GM18498 (cell line): ENCODE measurements at regions not wholly inside any gene's neighbourhood (a gene's known extent, or its start where the extent isn't known, plus 50 kb on each side); places are given as distances from the start of the nearest gene placed in this dataset.
"Not testable (repeated sequence)": the region's sequence is repeated elsewhere in the genome, so short reads cannot be mapped to it uniquely, and the experiment has no call there.

Experiments
- ATAC-seq: cut with Tn5 transposase; IDR thresholded peaks from one replicate; pipeline ENCODE4 v1.9.1; 2021; ENCODE audit warnings: mild to moderate bottlenecking, moderate library complexity; ENCODE audit not compliant: unreplicated experiment

- no peak for ATAC-seq
Observed at GRCh38 chr6:84635081-84635761, 129.2 kb downstream of the TBX18 start.

- ATAC-seq: no peak
Observed at GRCh38 chr6:84633771-84634170, 130.6 kb downstream of the TBX18 start.

- not testable (repeated sequence) for ATAC-seq
Observed at GRCh38 chr6:84626527-84626926, 137.9 kb downstream of the TBX18 start.

- ATAC-seq: no peak
Observed at GRCh38 chr6:84625506-84625905, 138.9 kb downstream of the TBX18 start.

- ATAC-seq: no peak
Observed at GRCh38 chr6:84623956-84624680, 140.3 kb downstream of the TBX18 start.

DNA sequence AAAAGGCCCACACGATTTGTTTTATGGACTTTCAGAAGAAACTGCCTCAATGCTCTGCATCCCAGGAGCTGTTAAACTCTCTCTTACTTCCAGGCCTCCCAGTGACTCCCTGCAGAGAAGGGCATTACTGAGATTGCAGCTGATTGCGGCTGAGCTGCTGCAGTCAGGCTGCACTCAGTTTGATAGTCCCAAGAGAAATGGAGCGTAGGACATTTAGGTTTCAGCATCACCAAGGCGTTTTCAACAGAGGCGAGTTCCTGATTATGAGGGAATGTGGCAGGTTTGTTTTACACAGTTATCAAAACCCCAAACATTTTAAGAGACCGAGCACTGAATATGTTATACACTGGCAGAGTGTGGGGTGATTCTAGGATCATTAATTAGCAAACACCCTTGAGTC, 145.6 kb downstream of the TBX18 start:
- ATAC-seq: no peak

DNA sequence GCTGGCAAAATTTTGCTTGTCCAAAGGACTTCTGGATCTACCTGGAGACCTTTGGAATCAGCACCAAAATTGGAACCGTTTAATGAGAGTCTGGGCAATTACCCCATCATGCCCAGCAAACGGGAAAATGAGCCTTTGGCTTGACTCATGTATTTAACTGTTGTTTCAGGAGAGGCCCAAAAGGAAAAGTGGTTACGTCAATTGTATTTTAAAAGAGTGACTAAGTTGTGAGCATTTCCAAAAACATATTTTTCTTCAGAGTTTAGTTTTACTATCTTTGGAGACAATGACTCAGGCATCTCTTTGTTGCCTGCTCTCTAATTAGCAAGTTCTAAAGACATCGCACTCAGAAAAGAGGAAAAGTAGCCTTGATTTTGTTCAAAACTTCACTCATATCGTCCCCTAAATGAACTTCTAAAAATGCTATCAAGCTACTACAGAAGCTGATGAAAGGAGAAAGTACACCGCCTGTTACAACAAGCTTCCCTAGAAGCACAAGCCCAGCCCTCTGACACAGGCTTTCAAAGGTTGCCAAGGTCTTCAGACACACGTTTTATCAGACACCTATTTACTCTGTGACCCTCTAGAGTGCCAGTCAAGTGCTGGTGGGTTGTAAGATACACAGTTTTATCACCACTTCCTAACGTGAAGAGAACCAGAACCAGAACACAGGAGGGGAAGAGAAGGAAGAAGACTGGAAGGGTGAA, 146.2 kb downstream of the TBX18 start:
- ATAC-seq: no peak

GRCh38 chr6:84615987-84616386, 148.4 kb downstream of the TBX18 start:
- ATAC-seq: no peak

DNA sequence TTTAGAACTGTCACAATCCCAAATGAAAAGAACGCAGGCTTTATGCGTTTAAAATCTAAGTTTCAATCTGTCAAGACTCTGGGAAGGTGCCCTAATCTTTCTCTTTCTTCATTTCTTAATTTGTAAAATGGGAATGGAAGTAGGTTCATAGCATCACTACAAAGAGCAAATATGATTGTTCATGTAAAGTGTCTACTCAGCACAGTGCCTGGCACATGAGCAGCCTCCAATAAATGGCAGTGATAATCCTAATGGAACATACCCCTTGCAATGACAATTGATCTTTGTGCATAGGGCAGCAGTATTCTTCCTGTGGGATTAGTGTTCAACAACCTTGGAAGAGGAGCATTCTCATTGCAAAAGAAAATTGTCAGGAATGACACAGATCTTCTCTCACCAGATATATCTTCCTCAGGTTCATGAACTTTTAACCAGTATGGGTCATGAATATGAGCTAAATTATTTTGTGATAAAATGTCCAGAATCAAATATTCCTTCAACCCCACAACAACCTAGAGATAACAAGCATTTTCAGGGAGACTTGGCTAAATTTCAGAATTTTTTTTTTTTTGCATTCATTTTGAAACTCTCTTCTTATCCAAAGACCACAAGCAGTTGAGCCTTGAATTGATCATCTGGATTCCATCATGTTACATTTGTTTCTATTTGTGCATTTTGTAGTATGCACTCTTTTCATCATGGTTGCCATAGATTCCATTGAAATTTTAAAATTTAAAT, 149.1 kb downstream of the TBX18 start:
- ATAC-seq: no peak

DNA sequence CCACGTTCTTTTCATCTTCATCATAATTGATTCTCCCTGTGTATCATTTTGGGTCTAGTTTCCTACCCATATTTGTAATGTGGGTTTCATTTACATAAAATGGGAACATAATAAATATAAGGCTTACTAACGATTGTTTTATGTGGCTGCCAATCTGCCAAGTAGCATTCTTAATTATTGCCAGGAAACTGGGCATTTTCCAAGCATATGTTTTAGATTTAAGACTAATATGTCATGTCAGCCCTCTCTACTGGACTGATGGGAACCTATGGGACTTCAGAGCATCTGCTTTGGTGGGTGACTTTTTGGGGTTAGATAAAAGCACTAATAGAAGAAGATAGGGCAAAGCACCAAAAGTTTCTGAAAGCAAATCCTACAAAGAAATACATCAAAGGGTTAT, 157.5 kb downstream of the TBX18 start:
- ATAC-seq: no peak

DNA sequence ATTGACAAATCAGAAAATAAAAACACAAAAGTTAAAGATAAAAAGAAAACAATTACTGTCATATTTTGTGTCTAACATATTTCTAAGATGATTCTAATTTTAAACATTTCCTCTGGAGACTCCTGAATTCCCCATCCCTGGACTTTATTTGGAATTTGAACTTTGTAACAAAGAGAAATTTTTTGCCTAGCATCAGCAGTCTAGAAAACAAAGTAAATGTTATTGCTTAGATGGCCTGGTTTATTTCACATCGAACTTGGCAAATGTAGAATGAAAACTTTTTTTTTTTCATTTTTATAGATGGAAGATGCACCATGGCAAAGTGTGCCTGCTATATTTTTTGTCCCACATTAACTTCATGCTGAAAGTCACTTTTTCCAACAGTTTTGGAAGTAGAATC, 159.1 kb downstream of the TBX18 start:
- ATAC-seq: no peak

GRCh38 chr6:84601366-84601765, 163.0 kb downstream of the TBX18 start:
- no peak for ATAC-seq

DNA sequence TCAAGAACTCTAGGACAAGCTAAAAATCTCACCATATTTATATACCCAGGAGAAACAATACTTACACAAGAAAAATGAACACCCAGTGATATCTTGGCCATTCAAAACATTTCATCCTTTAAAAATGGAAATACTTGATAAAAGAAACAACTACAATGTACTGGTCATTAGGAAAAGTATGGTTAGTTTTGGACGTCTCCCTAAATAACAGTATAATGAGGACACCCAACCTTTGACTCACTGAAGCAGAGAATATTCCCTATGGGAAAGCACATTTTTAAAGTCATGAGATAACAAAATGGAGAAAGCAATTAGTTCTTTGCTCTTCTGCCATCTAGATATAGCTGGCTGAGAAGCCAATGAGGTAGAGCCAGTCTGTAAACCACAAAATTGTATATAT, 164.4 kb downstream of the TBX18 start:
- no peak for ATAC-seq

DNA sequence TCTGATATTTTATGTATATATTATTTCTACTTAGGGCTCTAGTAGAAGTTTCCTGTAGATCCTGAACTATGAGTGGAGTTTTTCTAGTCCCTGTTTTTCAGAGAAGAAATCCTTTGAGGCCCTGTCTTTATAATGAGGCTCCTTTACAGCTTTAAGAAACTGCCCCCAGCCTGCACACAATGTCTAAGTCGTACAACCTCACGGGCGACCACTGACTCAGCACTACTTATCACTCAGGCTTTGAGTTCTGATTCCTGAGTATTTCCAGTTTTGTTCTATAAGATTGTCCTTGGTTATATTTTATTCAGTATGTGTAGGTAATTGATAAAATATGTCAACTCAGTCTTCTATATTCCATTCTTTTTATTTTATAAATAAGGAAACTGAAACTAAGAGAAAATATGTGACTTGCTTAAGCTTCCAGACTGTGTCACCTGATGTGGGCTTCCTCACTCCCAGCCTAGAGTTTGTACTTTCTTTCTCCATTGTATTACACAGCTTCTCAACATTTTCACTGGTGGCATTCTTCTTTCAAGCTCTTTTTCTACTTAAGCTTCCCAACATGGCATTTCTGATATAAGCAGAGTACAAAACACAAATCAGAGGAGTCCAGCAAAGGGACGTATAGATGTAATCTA, 167.0 kb downstream of the TBX18 start:
- ATAC-seq: no peak

GRCh38 chr6:84596488-84596887, 167.9 kb downstream of the TBX18 start:
- ATAC-seq: no peak

- ATAC-seq: no peak
Observed at GRCh38 chr6:84588697-84589080, 175.7 kb downstream of the TBX18 start.

DNA sequence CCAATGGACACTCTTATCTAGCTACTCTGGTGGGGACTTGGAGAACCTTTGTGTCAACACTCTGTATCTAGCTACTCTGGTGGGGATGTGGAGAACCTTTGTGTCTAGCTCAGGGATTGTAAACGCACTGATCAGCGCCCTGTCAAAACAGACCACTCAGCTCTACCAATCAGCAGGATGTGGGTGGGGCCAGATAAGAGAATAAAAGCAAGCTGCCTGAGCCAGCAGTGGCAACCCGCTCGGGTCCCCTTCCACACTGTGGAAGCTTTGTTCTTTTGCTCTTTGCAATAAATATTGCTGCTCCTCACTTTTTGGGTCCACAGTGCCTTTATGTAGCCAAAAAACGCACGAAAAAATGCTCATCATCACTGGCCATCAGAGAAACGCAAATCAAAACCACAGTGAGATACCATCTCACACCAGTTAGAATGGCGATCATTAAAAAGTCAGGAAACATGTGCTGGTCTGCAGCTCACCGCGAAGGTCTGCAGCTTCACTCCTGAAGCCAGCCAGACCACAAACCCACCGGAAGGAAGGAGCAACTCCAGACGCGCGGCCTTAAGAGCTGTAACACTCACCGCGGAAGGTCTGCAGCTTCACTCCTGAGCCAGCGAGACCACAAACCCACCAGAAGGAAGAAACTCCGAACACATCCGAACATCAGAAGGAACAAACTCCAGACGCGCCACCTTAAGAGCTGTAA, 176.3 kb downstream of the TBX18 start:
- not testable (repeated sequence) for ATAC-seq

GRCh38 chr6:84587202-84587940, 177.0 kb downstream of the TBX18 start:
- ATAC-seq: not testable (repeated sequence)

DNA sequence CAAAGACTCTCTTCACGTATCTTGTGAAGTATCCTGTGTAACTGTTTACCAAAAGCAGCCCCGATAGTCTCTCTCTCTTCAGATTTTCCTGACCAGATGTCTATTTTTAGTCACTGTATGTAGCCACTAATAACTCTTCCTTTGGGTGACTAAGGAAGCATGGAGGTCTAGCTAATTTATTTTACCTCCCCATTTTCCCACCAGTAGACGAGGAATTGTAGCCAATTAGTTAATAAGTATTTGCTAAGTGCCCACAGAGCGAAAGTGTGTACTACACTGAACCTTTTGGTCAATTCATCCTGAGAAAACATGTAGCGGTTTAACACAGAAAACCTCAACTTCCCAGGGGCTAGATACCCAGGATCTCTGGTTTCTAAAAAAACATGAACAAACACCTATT, 180.6 kb downstream of the TBX18 start:
- no peak for ATAC-seq

DNA sequence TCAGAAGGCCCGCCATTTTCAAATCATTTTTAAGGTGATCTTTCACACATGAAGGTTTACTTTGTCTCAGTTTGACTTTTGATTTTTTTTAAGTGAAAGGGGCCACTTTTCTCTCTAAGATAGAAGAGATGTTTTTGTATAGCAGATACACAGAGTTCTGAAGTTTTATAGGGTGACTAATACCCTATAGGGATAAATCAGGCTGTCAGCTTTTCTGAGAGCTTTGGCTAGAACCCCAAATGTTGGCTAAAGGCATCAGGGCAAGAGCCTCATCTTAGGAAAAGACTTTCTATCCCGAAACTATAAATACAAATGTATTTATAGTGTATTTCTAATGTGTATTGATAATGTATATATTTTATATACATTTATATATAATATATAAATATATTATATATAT, 181.4 kb downstream of the TBX18 start:
- no peak for ATAC-seq
